ENCODE measurements at regions not wholly inside any gene's neighbourhood (a gene's known extent, or its start where the extent isn't known, plus 50 kb on each side); places are given as distances from the start of the nearest gene placed in this dataset.

DNA sequence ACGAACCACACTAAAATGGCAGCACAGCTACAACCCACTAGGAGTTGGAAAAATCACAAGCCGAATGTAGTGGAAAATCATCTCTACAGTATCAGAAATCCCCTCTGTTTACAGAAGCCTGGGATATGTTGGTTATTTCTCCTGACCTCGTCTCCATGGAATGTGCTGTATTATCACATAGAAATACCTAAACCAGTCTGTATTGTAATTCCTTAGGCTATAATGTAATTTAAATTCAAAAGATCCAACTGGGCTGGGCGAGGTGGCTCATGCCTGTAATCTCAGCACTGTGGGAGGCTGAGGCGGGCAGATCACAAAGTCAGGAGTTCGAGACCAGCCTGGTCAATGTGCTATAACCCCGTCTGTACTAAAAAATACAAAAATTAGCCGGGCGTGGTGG lies 244.8 kb upstream of the MPDZ start:
- DNase-seq: no peak

DNA sequence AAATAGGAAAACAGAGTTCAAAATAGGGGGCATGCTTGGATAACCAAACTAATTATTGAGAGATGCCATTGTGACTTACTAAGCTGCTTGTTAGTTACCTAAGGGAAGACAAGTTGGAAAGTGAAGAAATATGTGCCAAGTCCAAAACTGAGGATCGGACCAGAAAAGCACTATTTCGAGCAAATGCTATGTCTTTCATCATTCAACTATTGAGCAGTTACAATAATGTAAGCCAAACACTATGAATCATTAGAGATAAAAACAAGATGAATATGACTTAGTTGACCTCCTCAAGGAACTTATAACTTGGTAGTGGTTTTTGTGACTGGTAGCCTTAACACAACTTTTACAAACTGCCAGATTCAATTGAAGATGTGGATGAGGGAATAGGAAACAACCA lies 240.6 kb upstream of the MPDZ start:
- DNase-seq: no peak

DNA sequence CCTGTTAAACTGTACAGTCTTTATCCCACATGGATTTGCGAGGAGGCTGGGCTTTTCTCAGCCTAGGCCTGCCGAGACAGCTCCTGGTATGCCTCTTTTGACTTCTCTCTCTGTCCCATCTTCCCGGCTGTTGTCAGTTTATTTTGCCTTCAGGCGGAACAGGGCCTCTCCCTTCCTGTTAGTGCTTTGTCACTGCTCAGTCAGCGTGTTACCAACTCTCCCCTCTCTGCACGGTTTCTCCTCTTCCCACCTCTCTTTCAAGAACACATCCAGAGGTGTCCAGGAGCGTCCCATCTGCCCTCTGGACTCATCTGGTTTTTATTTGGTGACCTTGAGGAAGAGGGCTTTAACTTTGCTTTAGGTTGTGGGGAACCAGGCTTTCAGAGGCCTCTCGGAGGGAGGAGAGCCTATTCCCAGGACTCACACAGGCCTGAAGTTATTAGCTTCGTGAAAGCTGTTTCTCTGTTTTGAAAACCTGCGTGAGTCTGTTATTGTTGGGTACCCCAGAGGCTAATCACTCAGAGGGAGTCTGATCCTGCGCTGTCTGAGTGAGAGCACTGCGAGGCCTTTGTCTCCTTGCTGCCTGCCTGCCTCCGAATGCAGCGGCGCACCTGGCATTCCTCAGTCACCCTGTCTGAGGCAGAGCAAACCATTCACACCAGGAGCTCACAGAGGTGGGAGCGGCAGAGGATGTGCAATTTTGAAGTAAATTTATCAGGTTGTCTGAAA lies 234.4 kb upstream of the MPDZ start:
- DNase-seq: no peak

DNA sequence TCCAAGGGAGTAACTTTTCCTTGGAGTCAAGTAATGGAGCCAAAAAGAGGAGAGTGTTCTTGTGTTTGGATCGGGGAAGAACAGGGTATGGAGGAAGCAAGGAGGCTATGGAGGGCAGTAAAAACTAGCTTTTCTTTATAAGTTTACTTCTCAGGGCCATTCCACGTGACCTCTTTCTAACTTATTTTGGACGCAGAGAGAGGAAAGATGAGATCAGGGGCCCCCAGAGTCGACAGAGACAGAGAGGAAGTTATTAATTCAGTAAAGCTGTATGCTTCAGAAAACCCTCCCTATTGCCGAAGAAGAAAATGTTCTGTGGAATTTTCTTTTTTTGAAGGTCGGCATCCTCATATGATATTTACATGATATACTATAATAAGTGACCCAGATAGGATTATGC lies 233.8 kb upstream of the MPDZ start:
- no peak for DNase-seq

DNA sequence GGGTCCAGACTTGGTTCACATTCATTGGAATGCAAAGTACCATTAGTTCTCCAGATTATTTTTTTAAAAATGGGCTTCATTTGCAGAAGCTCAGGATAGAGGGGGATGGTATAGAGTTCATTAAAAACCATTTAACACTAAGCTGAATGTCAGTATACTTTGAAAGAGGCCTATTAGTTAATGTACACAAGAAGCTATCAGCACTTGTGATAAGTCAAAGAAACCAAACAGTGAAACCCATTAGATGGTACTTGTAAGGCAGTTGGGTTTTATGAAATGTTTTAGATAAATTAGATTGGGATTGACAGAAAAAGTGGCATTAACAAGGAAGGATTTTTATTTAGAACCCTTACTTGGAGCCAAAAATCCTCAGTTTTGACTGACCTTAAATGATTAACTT lies 229.2 kb upstream of the MPDZ start:
- no peak for DNase-seq

DNA sequence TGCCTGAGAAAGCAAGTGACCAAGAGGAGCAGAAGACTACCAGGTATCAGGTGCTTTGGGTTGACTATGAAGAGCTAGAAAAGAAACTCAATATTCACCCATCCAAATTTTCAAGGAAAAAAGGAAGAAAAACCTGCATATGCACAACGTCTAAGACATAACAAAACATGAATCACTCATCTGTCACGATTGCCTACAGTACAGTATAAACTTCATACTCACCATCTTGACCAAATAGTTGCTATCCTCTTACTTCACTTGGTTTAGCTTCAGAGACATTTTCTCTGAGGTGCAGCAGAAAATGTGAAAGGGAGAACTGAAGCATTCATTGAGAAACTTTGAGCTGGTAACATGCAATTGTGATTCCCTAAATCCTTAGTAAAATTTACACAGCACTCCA lies 228.6 kb upstream of the MPDZ start:
- no peak for DNase-seq

DNA sequence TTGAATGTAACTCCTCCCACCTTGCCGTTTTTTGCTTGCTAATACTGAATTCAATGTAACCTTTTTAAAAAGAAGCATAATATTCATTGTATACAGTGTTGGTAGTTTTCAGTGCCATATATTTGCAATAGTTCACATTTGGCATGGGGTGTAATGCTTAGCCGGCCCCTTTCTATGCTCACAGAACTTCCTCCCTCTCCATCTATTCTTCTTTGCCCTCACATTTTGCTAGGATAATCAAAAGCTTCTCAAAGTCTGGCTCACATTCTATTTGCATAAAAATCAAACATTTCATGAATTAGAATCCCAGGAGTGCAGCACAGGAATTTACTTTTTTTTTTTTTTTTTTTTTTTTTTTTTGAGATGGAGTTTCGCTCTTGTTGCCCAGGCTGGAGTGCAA lies 226.3 kb upstream of the MPDZ start:
- DNase-seq: no peak

DNA sequence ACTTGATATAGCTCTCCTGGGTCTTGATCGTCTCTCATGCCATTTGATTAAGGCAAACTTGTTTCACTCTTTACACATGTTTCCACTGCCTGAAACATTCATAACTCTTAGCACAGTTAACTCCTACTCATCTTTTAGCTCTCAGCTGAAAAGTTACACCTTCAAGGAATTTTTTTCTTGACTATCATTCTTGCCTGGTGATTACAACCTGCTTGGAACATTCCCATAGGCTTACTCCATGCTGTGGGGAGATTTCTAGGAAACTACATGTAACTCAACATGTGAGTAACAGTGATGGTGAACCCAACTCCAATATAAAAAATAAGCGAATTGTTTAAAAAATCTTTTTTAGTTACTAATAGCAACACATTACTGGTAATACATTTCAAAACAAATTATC lies 224.1 kb upstream of the MPDZ start:
- no peak for DNase-seq

DNA sequence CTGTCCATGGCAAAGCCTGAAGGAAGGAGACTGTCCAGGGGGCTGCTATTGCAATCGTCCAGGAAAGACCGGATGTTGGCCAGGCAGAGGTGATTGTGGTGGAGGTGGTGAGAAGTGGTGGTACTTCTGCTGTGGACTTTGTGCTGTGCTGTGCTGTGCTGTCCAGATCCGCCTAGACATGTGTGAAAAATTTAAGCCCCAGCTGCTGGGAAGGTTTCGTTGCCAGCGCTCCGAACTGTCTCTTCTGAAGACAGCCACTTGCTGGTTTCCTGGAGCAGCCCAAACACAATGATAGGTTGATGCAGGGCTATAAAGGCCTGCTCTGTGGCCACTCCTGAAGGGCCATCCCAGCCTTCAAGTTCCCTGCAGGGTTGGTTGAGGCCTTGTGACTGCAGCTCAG lies 223.0 kb upstream of the MPDZ start:
- no peak for DNase-seq

DNA sequence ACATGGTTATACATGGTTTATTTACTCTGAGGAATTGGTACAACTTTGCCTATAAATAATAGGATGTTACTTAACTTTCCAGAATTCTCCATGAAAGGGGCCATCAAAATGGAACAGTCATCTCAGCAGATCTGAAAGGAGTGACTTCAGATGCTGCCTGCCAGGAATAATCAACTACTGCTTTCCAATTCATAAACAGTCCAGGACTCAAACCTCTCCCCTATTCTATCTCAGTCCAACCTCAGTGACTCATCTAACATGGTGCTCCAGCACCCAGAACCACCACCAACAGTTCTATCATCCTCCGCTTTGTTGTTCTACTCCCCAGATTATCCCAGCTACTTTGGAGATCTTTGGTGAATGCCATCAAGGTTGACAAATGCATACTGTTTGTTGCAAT lies 221.5 kb upstream of the MPDZ start:
- no peak for DNase-seq

DNA sequence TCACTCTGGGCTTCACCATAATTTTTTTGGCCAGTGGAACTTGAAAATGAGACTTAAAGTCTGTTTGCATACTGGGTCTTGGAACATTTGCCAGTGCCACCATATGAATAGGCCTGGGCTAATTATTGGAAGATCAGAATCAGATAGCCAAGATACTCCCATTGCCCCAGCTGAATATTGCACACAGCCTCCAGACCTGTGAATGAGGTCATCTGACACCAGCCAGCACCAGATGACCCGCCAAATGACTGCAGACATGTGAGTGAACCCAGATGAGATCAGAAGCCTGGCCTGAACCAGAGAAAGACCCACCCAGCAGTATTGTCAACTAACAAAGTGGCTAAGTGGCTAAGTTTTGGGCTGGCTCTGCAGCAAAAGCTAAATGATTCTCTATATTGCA lies 220.5 kb upstream of the MPDZ start:
- DNase-seq: no peak

DNA sequence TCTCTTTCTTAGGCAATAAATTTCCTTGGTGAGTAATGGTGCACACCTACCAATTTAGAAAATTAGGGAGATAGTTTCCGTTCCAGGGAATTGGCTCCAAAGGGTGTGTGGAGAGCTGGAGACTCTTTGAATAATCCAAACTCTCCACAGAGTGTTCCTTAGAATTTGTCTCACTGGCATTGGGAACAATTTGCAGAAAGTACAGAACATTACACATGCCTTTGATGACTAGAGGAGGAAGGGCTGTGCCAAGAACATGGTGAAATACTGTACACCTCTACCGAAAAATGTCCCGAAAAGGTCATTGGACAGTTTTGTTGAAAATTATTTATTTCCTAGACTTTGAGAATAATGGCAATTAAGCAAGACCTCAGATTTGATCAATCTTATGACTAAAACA lies 214.2 kb upstream of the MPDZ start:
- no peak for DNase-seq

DNA sequence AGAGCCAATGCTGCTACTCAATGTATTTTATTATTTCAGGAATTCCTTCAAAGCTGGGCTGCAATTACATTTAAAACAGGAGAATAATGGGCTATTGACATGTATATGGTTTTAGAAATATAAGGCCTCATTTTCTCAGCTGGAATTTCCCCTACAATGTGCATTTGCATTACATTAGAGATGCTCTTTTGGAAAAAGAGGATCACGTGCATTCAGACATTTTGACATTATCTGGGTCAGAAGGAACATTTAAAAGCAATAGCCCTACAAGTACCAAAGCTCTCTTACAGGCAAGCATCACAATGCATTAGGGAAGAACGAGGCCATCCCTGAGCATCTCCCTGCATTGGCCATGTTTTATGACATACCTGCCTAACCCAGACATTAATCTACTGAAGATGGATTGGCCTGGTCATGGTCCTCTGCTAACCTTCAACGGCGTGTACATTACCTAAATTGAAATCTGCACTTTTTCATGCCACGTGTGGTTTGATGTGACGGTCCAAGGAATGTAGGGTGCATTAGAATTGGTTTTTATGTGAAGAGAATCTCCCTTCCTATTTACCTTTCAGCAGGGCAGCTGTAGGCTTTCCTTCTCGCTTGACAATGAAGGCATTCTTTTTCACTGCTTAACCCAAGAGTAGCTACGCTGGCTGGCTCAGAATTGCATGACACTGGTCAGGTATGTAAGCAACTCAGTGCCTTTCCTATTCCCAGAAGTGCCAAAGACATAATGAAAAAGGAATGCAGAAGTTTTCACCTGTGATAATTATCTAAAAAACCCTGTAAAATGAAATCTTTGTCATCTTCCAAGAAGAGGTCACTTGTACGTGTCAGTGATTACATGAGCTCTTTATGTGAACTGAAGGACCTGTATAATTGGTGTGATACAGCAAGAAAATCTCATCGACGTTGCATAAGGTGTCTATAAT lies 212.3 kb upstream of the MPDZ start:
- DNase-seq: no peak

DNA sequence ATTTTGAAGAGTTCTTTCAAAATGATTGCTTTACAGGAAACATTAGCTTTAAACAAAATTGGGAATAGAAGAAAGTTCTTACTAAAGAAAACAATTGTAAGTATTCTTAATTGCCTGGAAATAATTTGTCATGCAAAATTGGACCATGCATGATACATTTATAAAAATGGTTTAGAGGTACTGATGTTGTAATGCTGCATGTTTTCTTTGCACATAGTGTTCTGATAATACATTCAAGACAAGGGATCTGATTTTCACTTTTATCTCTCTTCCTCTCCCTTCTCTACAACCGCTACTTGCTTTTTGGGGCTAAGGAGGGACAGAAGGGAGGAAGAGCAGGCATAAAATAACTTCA lies 211.6 kb upstream of the MPDZ start:
- DNase-seq: no peak

DNA sequence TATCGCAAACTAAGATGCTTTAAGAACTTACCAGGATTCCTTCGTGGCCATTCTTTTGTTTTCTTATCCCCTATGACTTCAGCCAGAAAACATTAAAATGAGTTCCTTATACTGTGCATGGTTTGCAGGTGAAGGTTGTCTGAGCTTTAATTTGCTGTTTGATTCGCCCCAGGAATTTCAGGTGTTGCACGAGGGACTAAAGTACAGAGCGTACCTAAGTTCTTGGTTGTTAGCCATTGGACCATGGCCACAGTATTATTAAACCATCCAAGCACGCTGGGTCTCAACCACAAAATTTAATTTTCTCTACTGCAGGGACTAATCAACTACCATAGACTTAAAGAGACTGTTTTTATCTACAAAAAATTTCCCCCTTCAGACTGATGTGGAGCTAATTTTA lies 208.4 kb upstream of the MPDZ start:
- DNase-seq: no peak

DNA sequence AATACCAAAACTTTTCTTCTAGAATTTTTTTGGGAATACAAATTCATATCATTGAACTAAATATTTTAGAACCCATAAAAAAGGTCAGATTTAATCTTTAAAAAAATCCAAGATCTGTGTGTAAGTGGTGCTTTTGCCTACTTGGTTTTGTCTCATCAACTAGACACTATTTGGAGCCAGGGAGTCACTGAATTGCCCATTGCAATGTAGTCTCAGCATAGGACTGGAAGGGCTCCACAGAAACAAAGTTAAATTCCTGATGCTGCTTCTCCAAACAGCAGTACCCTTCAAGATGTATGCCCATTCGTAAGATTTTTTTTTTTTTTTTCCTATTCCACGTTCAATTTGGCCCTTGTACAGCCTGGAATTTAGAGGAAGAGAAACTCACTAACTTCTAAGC lies 208.0 kb upstream of the MPDZ start:
- no peak for DNase-seq

DNA sequence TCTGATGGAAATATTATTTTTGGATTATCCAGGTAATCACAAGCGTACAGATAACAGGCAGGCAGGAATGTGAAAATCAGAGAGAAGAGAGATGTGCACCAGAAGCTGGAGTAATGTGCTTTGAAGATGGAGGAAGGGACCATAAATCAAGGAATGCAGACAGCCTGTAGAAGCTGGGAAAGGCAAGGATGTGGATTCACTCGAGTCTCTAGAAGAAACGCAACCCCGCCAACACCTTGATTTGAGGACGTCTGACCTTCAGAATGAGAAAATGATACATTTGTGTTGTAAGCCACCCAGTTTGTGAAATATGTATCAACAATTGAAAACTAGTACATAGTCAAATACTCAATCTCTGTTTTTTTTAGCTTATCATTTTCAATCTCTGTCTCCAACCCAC lies 207.6 kb upstream of the MPDZ start:
- DNase-seq: no peak

DNA sequence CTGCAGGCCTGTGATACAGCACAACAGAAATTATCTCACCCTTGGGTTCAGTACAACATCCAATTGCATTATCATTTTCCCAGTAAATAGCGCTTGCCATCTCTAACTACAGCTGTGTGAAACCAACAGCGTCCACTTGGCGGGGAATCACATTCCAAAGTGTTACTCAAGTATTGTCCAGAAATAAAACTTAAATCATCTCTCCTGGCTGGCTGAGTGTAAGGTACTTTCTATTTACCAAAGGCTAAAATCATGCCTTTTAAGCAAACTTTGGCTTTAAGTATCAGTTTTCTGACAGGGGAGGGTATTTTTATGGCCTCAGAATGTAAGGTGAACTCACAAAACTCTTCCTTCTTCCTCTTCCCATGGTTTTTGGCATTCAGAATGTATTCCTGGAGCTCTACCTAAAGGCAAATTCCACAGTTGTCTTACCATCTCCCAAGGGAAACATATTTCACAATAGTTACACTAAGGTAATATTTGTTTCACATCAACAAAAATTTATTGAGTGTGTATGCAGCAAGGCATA lies 205.6 kb upstream of the MPDZ start:
- no peak for DNase-seq

DNA sequence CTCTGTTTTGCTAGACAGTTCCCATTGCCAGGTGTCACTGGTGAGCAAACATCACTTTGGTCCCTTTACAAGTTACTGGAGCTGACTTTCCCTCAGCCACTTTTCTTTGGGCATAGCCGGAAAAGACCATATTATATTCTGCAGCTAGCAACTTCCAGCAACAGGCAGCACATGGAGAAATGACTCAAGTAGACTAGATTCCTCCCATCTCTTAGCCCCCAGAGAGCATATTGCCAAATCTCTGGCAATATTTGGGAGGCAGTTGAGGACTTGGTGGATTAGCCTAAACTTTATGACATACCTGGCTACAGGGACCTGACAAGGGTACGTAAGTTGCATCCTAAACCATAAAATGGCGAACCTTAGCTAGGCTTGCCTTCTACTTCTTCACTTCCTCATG lies 204.7 kb upstream of the MPDZ start:
- DNase-seq: no peak

DNA sequence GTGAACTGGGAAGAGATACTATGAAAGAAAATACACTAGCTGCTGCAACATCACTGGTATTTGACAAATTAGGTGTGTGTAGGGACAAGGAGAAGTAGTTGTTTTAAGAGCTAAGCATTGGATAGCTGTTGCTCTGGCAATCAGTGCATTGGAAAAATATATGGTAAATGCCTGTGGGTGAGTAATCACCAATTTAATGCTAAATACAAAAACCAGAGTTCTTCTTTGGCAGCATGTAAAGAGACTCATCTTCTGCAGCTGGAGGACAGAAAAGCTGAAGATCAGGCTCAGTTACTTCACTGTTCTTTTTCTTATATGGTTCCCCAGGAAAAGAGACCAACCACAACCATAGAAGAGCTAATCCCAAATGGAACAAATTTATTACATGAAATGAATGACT lies 201.8 kb upstream of the MPDZ start:
- DNase-seq: no peak

DNA sequence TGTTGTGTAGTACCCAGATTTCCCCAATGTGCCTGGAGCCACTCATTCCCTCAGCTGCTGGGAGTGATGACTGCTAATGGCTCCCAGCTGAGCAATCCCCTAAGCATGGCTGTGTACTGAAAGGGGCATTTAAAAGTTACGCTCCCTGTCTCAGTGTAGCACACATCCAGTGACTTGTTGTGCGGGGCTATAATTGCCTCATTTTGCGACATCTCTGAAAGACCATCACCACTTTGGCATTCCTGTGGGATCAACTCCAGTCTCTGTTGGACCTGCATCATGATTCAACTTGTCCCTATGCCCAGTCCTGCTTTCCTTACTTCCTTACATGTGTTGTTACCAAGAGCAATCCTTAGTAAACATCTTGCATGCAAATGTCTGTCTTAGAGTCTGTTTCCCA lies 201.2 kb upstream of the MPDZ start:
- no peak for DNase-seq

DNA sequence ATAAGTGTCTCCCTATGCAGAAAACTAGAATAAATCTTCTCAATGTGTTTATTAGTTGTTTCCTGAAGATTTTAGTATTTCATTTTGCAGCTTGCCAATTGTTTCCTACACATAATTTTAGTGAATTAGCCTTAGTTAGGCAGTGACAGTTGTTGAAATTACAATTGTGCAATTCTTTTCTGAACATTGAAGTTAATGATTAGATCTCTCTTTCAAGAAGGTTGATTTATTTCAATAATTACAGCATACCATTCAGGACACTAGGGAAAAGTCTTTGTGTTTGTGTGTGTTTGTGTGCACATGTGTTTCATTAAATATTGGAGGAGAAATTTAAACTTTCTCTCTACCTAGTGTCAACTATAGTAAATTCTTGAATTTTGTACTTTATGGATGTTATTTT lies 199.6 kb upstream of the MPDZ start:
- no peak for DNase-seq

DNA sequence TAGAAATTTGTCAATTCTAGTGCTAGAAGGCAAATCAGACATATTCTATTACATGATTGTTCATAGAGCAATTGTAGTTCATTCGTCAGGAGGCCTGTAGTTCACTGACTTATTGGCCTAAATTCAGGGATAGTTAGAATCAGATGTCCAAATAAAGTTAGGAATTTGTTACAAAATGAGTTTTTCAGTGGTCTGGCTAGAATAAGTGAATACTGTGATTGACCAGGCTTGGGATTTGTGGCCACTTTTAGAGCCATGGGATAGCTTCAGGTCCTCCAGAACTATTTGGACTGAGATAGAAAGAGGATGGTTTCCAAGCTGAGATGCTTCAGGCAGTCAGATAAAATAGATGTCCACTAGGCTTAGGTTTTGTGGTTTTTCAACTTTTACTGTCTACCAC lies 199.1 kb upstream of the MPDZ start:
- no peak for DNase-seq

DNA sequence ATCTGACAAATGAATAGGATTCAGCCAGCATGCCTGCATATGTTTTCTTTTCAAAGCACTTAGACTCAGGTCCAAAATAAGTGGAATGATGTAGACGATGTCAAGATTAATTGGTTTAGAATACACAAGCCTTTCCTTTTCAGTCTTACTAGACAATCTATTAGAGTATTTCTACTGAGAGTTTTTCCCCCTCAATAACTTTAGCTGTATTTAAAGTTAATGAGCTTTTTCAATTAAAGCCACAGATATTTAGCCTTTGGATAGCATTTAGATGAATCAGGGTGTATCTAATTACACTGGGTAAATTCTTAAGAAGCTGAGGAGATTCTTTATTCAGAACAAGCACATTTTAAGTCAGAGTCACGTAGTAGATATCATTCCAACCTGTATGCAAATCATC lies 198.7 kb upstream of the MPDZ start:
- DNase-seq: no peak

Measured in cerebellar nuclear complex (tissue), 1 donor.